Stimulated activated CD8-positive, alpha-beta memory T cell treated with anti-CD3 and anti-CD28 coated beads, Interleukin-2, amount 100 ng/mL, for 1 hour (primary cell): ENCODE measurements at regions not wholly inside any gene's neighbourhood (a gene's known extent, or its start where the extent isn't known, plus 50 kb on each side); places are given as distances from the start of the nearest gene placed in this dataset.

Source experiments
- DNase-seq, 2 donors: peaks; one replicate each; pipeline ENCODE4 v3.0.0-alpha.2; 2020; ENCODE audit warnings: low read depth in 2 of 2

GRCh38 chr1:59081795-59082194 lies 215.1 kb upstream of the FGGY start:
- no peak for DNase-seq

GRCh38 chr1:59083946-59084865 lies 212.7 kb upstream of the FGGY start:
- no peak for DNase-seq

GRCh38 chr1:59085101-59085500 lies 211.8 kb upstream of the FGGY start:
- DNase-seq, result no peak

GRCh38 chr1:59089036-59089798 lies 207.7 kb upstream of the FGGY start:
- no peak for DNase-seq

DNA sequence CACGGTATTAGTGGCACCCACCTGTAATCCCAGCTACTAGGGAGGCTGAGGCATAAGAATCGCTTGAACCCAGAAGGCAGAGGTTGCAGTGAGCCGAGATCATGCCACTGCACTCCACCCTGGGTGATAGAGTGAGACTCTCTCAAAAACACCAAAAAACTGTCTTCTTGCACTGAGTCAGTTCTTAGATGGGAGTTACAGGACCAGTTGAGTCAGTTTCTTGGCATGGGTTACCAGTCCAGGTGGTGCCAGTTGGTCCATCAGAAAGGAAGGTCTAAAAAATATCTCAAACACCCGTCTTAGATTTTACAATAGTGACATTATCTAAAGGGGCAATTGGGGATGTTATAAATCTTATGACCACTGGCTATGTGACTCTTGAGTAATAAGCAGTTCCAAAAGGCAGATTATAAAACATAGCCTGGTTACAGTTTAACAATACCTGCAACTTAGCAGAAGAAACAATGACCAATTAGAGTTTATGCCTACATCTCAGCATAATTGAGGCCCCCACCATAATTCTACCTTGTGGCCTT lies 206.9 kb upstream of the FGGY start:
- DNase-seq, result no peak

GRCh38 chr1:59092126-59092525 lies 204.8 kb upstream of the FGGY start:
- no peak for DNase-seq

GRCh38 chr1:59094001-59094400 lies 202.9 kb upstream of the FGGY start:
- DNase-seq, result no peak

DNA sequence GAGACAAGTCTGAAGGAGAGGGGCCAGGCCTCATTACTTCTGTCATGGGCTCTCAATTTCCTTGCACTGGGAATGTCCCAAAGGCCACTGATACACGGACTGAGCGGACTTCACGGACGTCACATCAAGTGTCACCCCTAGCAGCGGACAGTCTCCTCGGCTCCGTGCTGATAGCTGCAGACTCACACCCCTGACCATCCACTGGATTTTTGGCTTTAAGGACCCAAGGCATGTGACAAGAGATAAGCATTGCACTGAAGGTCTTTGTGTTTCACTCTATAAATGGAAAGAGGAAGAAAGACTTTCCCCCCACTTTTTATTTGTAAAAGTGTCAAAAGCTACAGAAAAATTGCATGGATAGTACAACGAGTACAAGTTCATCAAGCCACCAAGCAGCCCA lies 200.4 kb upstream of the FGGY start:
- no peak for DNase-seq

GRCh38 chr1:59098655-59099054 lies 198.2 kb upstream of the FGGY start:
- DNase-seq, result no peak

GRCh38 chr1:59100708-59101374 lies 196.1 kb upstream of the FGGY start:
- no peak for DNase-seq

- no peak for DNase-seq
These were observed 195.4 kb upstream of the FGGY start for GRCh38 chr1:59101518-59101917.

DNA sequence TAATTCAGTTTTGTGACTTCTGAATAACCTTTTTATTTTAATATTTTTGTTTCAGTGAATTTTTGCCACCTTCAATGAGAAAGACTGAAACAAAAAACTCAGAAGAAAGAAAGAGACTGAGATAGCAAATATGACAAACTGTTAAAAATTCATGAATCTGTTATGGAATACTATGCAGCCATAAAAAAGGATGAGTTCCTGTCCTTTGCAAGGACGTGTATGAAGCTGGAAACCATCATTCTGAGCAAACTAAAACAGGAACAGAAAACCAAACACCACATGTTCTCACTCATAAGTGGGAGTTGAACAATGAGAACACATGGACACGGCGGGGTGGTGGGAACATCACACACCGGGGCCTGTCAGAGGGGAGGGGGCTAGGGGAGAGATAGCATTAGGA lies 193.4 kb upstream of the FGGY start:
- DNase-seq, result no peak

GRCh38 chr1:59104191-59104760 lies 192.6 kb upstream of the FGGY start:
- DNase-seq, result no peak

- DNase-seq, result no peak
These were observed 191.1 kb upstream of the FGGY start for GRCh38 chr1:59105548-59106507.

GRCh38 chr1:59107516-59107915 lies 189.4 kb upstream of the FGGY start:
- no peak for DNase-seq

DNA sequence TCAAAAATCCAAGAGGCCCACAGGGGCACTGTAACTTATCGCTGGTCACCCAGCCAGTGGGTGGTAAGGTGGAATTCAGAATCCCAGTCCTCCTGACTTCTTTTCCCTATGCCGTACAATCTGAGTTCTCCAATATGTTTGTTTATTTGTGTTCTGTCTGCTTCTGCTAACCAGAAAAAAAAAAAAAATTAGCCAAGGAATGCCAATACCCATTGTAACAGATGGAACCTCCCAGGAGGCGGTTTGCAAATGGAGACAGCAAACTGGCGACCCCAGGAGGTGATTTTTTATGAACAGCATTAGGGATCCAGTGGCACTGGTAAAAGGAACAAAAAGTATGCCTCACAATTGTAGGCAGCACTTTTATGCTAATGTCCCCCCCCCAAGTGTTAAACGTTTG lies 189.0 kb upstream of the FGGY start:
- no peak for DNase-seq

GRCh38 chr1:59108481-59109317 lies 188.2 kb upstream of the FGGY start:
- no peak for DNase-seq

GRCh38 chr1:59110271-59110670 lies 186.6 kb upstream of the FGGY start:
- DNase-seq, result no peak

GRCh38 chr1:59113876-59114457 lies 182.9 kb upstream of the FGGY start:
- no peak for DNase-seq
